Spleen (tissue), 11 donors: ENCODE measurements at regions not wholly inside any gene's neighbourhood (a gene's known extent, or its start where the extent isn't known, plus 50 kb on each side); places are given as distances from the start of the nearest gene placed in this dataset.

ENCODE experiments used
- DNase-seq: peaks from one replicate; pipeline ENCODE4 v3.0.0-alpha.2; 2020
- H3K27ac ChIP-seq, 8 donors: fragments of 200-600 bp; sonication (generic) in 7 of 8; 1 replicate in 4 of 8; 2 replicates in 4 of 8; pipeline versions ENCODE4 v1.5.0 to v1.8.0; 2016 to 2021; ENCODE audit warnings: inconsistent platforms in 4 of 8, mild to moderate bottlenecking in 4 of 8, moderate library complexity in 1 of 8
- H3K27me3 ChIP-seq, 7 donors: fragments of 200-600 bp; sonication (generic) in 6 of 7; replicated peaks in 1 of 7; 1 replicate in 4 of 7; 2 replicates in 3 of 7; pipeline versions ENCODE4 v1.5.0 to v1.8.0; 2016 to 2021; ENCODE audit warnings: inconsistent platforms in 3 of 7, mild to moderate bottlenecking in 1 of 7
- H3K36me3 ChIP-seq, 6 donors: fragments of 200-600 bp; sonication (generic) in 5 of 6; 1 replicate in 4 of 6; 2 replicates in 2 of 6; pipeline versions ENCODE4 v1.5.0 to v1.8.0; 2016 to 2021; ENCODE audit warnings: inconsistent platforms in 2 of 6
- H3K4me1 ChIP-seq, 6 donors: fragments of 200-600 bp; sonication (generic) in 5 of 6; 1 replicate in 3 of 6; 2 replicates in 3 of 6; pipeline versions ENCODE4 v1.5.0 to v1.8.0; 2016 to 2021; ENCODE audit warnings: inconsistent platforms in 3 of 6
- H3K4me3 ChIP-seq, 8 donors: fragments of 200-600 bp; sonication (generic) in 7 of 8; 1 replicate in 4 of 8; 2 replicates in 4 of 8; pipeline versions ENCODE4 v1.5.0 to v1.8.0; 2016 to 2021; ENCODE audit warnings: inconsistent platforms in 4 of 8, mild to moderate bottlenecking in 4 of 8, moderate library complexity in 2 of 8
- H3K9me3 ChIP-seq, 8 donors: fragments of 200-600 bp; sonication (generic) in 7 of 8; 1 replicate in 4 of 8; 2 replicates in 4 of 8; pipeline versions ENCODE4 v1.5.0 to v1.8.0; 2016 to 2021; ENCODE audit warnings: inconsistent platforms in 4 of 8
- CTCF ChIP-seq, 11 experiments: fragments of 200-600 bp in 7 of 11; fragments of 450-650 bp in 4 of 11; sonication (generic) in 4 of 11; IDR thresholded peaks in 8 of 11; conservative IDR thresholded peaks in 3 of 11; 1 replicate in 7 of 11; 2 replicates in 4 of 11; pipeline versions ENCODE4 v1.4.0 to v1.8.0; 2016 to 2021; ENCODE audit warnings: antibody characterized with exemption in 11 of 11, inconsistent platforms in 4 of 11, mild to moderate bottlenecking in 1 of 11
- POLR2A ChIP-seq, 3 donors: fragments of 450-650 bp; IDR thresholded peaks; one replicate each; pipeline ENCODE4 v1.5.1; 2017; ENCODE audit warnings: antibody characterized with exemption in 3 of 3, mild to moderate bottlenecking in 1 of 3
- POLR2AphosphoS5 ChIP-seq, 3 donors: sonication (generic); formaldehyde crosslinking; IDR thresholded peaks; one replicate each; pipeline ENCODE4 v1.5.1; 2017; ENCODE audit warnings: antibody characterized with exemption in 3 of 3
- WGBS, 5 donors: extraction: QIAGEN DNeasy Blood & Tissue Kit in 3 of 5; methylation state at CpG; one replicate each; pipeline versions ENCODE4 v1.1.5 to v1.1.7; 2013 to 2018; 5-methylcytosine and 5-hydroxymethylcytosine counted together
- intact Hi-C: fragments of 100-400 bp; cut with DNase I; formaldehyde crosslinking; loops from one replicate; pipeline ENCODE4 v1.15.0; 2023; ENCODE audit warnings: low total_unique reads
- donor health status: healthy with polysubstance abuse.
- donor health status: DM: no; HTN: no; CAD: no; lungs with moderate emphysema.
- donor health status: DM: no; HTN: no; CAD: no.
- donor health status: Bipolar disorder and iron deficiency.
- donor health status: healthy.
- donor health status: DM: no; HTN: no; CAD: no.
- donor health status: DM: yes; HTN: yes; CAD: no.

- Histone ChIP-seq H3K27me3 (peaks cover 0 to 10% (median 0%) of the 10 kb centered on the region in 7 donors), H3K4me3 (no peak overlapping the region), H3K4me1 (no peaks in the 10 kb centered on the region), H3K9me3 (no peaks in the 10 kb centered on the region), H3K27ac (no peak overlapping the region), H3K36me3 (no peaks in the 10 kb centered on the region)
- WGBS, 5 donors: 63 to 75% (median 69%) methylated on average over 5 to 8 of the region's 8 CpGs
- no peak for TF ChIP-seq POLR2A (IDR thresholded peaks at IDR 0.05)
- no peak for TF ChIP-seq POLR2AphosphoS5 (IDR thresholded peaks at IDR 0.05)
- no peak for TF ChIP-seq CTCF (IDR thresholded peaks at IDR 0.05 in 8 of 11, conservative IDR thresholded peaks at IDR 0.05 in 3 of 11)
- DNase-seq: no peak
- intact Hi-C loops: no loop called here
Measured at GRCh38 chr11:112837162-112837826, 123.9 kb upstream of the NCAM1 start.

- Histone ChIP-seq H3K36me3 (no peaks in the 10 kb centered on the region), H3K9me3 (no peaks in the 10 kb centered on the region), H3K4me3 (no peak overlapping the region), H3K27me3 (peaks cover 0 to 8% (median 0%) of the 10 kb centered on the region in 7 donors), H3K4me1 (no peaks in the 10 kb centered on the region), H3K27ac (no peak overlapping the region)
- no peak for TF ChIP-seq CTCF (IDR thresholded peaks at IDR 0.05 in 8 of 11, conservative IDR thresholded peaks at IDR 0.05 in 3 of 11)
- no peak for TF ChIP-seq POLR2AphosphoS5 (IDR thresholded peaks at IDR 0.05)
- no peak for TF ChIP-seq POLR2A (IDR thresholded peaks at IDR 0.05)
- intact Hi-C loops: no loop called here
- DNase-seq: no peak
- WGBS, 5 donors: 82 to 89% (median 85%) methylated on average over 3 of the region's 3 CpGs
Measured at GRCh38 chr11:112839051-112839450, 122.2 kb upstream of the NCAM1 start.

- 44 to 73% (median 55%) methylated on average over 3 of the region's 3 CpGs for WGBS, 5 donors
- intact Hi-C loops: no loop called here
Measured at GRCh38 chr11:112841729-112842128, 119.5 kb upstream of the NCAM1 start.

More at GRCh38 chr11:112841729-112842128, 119.5 kb upstream of the NCAM1 start:
- Histone ChIP-seq H3K9me3 (no peaks in the 10 kb centered on the region), H3K4me3 (no peak overlapping the region), H3K27me3 (no peaks in the 10 kb centered on the region), H3K27ac (no peak overlapping the region), H3K4me1 (no peaks in the 10 kb centered on the region), H3K36me3 (no peaks in the 10 kb centered on the region)
- no peak for DNase-seq
- TF ChIP-seq CTCF (IDR thresholded peaks at IDR 0.05 in 8 of 11, conservative IDR thresholded peaks at IDR 0.05 in 3 of 11) (no peak), POLR2A (IDR thresholded peaks at IDR 0.05) (no peak), POLR2AphosphoS5 (IDR thresholded peaks at IDR 0.05) (no peak)
